ENCODE measurements at regions not wholly inside any gene's neighbourhood (a gene's known extent, or its start where the extent isn't known, plus 50 kb on each side); places are given as distances from the start of the nearest gene placed in this dataset.
A peak's percentile ranks its signal among the peaks of the same experiment; 100 is the strongest.

- Histone ChIP-seq H2BK15ac (ENCODE audit: low read length) (no peak overlapping the region), H3K4me3 (ENCODE audit: low read length in 2 of 2) (no peak overlapping the region), H3K18ac (ENCODE audit: low read length) (no peak overlapping the region), H3K27me3 (ENCODE audit: control insufficient read depth in 3 of 3, insufficient read depth in 3 of 3, low read depth in 1 of 3, low read length in 3 of 3) (no peaks in the 10 kb centered on the region), H2BK120ac (ENCODE audit: low read depth, low read length) (no peak overlapping the region), H3K4me1 (ENCODE audit: control insufficient read depth in 2 of 2, insufficient read depth in 1 of 2, low read depth in 1 of 2, low read length in 2 of 2) (peaks cover 0 to 2% of the 10 kb centered on the region in 2 donors), H3K4ac (ENCODE audit: low read length) (no peak overlapping the region), H3K79me1 (ENCODE audit: low read depth, low read length) (no peaks in the 10 kb centered on the region), H2BK5ac (ENCODE audit: low read length) (no peak overlapping the region), H3K9me3 (replicated peaks in 1 of 2; ENCODE audit: control insufficient read depth in 2 of 2, insufficient read depth in 1 of 2, low read depth in 1 of 2, low read length in 2 of 2) (peaks cover 3% of the 10 kb centered on the region in 2 donors), H2AFZ (ENCODE audit: low read length) (peak overlapping the region; percentile 40), H3K36me3 (replicated peaks in 1 of 2; ENCODE audit: control insufficient read depth in 2 of 2, insufficient read depth in 2 of 2, low read length in 2 of 2) (no peaks in the 10 kb centered on the region), H3K9ac (ENCODE audit: low read depth, low read length, poor library complexity) (no peak overlapping the region), H3K14ac (ENCODE audit: low read length) (no peak overlapping the region), H4K91ac (ENCODE audit: low read depth, low read length, poor library complexity) (no peak overlapping the region), H3K23ac (ENCODE audit: low read depth, low read length, poor library complexity) (no peak overlapping the region), H4K8ac (ENCODE audit: low read depth, low read length) (no peak overlapping the region), H3K27ac (replicated peaks; ENCODE audit: low read length) (no peak overlapping the region), H2AK5ac (ENCODE audit: low read depth, low read length) (no peak overlapping the region), H2BK12ac (ENCODE audit: low read length) (no peak overlapping the region), H3K4me2 (ENCODE audit: insufficient read depth, low read length, poor library complexity, severe bottlenecking) (no peak overlapping the region)
- no CpG with 5 or more reads among the region's 2 CpGs for WGBS, 2 donors (ENCODE audit: extremely low coverage in 2 of 2, insufficient read length in 2 of 2, insufficient replicate concordance in 1 of 2)
- no peak for DNase-seq (ENCODE audit: low spot score)
These were observed 181.1 kb upstream of the NABP1 start for GRCh38 chr2:191496838-191497237.

- Histone ChIP-seq H3K4me3 (ENCODE audit: low read length in 2 of 2) (no peak overlapping the region), H3K23ac (ENCODE audit: low read depth, low read length, poor library complexity) (no peak overlapping the region), H2BK120ac (ENCODE audit: low read depth, low read length) (no peak overlapping the region), H2BK5ac (ENCODE audit: low read length) (no peak overlapping the region), H2AFZ (ENCODE audit: low read length) (no peak overlapping the region), H3K9me3 (replicated peaks in 1 of 2; ENCODE audit: control insufficient read depth in 2 of 2, insufficient read depth in 1 of 2, low read depth in 1 of 2, low read length in 2 of 2) (peaks cover 3% of the 10 kb centered on the region in 2 donors), H3K4ac (ENCODE audit: low read length) (no peak overlapping the region), H3K27me3 (ENCODE audit: control insufficient read depth in 3 of 3, insufficient read depth in 3 of 3, low read depth in 1 of 3, low read length in 3 of 3) (no peaks in the 10 kb centered on the region), H3K79me1 (ENCODE audit: low read depth, low read length) (no peaks in the 10 kb centered on the region), H4K91ac (ENCODE audit: low read depth, low read length, poor library complexity) (no peak overlapping the region), H3K18ac (ENCODE audit: low read length) (no peak overlapping the region), H3K27ac (replicated peaks; ENCODE audit: low read length) (no peak overlapping the region), H2BK15ac (ENCODE audit: low read length) (no peak overlapping the region), H3K4me1 (ENCODE audit: control insufficient read depth in 2 of 2, insufficient read depth in 1 of 2, low read depth in 1 of 2, low read length in 2 of 2) (peaks cover 0 to 2% of the 10 kb centered on the region in 2 donors), H2AK5ac (ENCODE audit: low read depth, low read length) (no peak overlapping the region), H3K36me3 (replicated peaks in 1 of 2; ENCODE audit: control insufficient read depth in 2 of 2, insufficient read depth in 2 of 2, low read length in 2 of 2) (no peaks in the 10 kb centered on the region), H2BK12ac (ENCODE audit: low read length) (no peak overlapping the region), H3K14ac (ENCODE audit: low read length) (no peak overlapping the region), H3K9ac (ENCODE audit: low read depth, low read length, poor library complexity) (no peak overlapping the region), H4K8ac (ENCODE audit: low read depth, low read length) (no peak overlapping the region), H3K4me2 (ENCODE audit: insufficient read depth, low read length, poor library complexity, severe bottlenecking) (no peak overlapping the region)
- DNase-seq (ENCODE audit: low spot score), result no peak
- WGBS, 2 donors (ENCODE audit: extremely low coverage in 2 of 2, insufficient read length in 2 of 2, insufficient replicate concordance in 1 of 2), result no CpG with 5 or more reads among the region's 3 CpGs
These were observed 180.1 kb upstream of the NABP1 start for GRCh38 chr2:191497822-191498221.

- peaks cover 0 to 2% of the 10 kb centered on the region in 2 donors for H3K4me1 ChIP-seq (ENCODE audit: control insufficient read depth in 2 of 2, insufficient read depth in 1 of 2, low read depth in 1 of 2, low read length in 2 of 2)
- H2BK120ac ChIP-seq (ENCODE audit: low read depth, low read length), result no peak overlapping the region
- no peak overlapping the region for H2BK15ac ChIP-seq (ENCODE audit: low read length)
- no peaks in the 10 kb centered on the region for H3K79me1 ChIP-seq (ENCODE audit: low read depth, low read length)
- no peak overlapping the region for H2BK12ac ChIP-seq (ENCODE audit: low read length)
- no peaks in the 10 kb centered on the region for H3K36me3 ChIP-seq (replicated peaks in 1 of 2; ENCODE audit: control insufficient read depth in 2 of 2, insufficient read depth in 2 of 2, low read length in 2 of 2)
- no peak overlapping the region for H4K91ac ChIP-seq (ENCODE audit: low read depth, low read length, poor library complexity)
- DNase-seq (ENCODE audit: low spot score), result no peak
- no peak overlapping the region for H3K9ac ChIP-seq (ENCODE audit: low read depth, low read length, poor library complexity)
- no peak overlapping the region for H3K18ac ChIP-seq (ENCODE audit: low read length)
- H3K4me2 ChIP-seq (ENCODE audit: insufficient read depth, low read length, poor library complexity, severe bottlenecking), result no peak overlapping the region
- H3K27me3 ChIP-seq (ENCODE audit: control insufficient read depth in 3 of 3, insufficient read depth in 3 of 3, low read depth in 1 of 3, low read length in 3 of 3), result no peaks in the 10 kb centered on the region
- H3K4me3 ChIP-seq (ENCODE audit: low read length in 2 of 2), result no peak overlapping the region
- H3K14ac ChIP-seq (ENCODE audit: low read length), result no peak overlapping the region
- no peak overlapping the region for H2BK5ac ChIP-seq (ENCODE audit: low read length)
- no peaks in the 10 kb centered on the region for H3K9me3 ChIP-seq (replicated peaks in 1 of 2; ENCODE audit: control insufficient read depth in 2 of 2, insufficient read depth in 1 of 2, low read depth in 1 of 2, low read length in 2 of 2)
- no peak overlapping the region for H2AK5ac ChIP-seq (ENCODE audit: low read depth, low read length)
- no peak overlapping the region for H3K27ac ChIP-seq (replicated peaks; ENCODE audit: low read length)
- H3K4ac ChIP-seq (ENCODE audit: low read length), result no peak overlapping the region
- H4K8ac ChIP-seq (ENCODE audit: low read depth, low read length), result no peak overlapping the region
- no CpG with 5 or more reads among the region's 5 CpGs for WGBS, 2 donors (ENCODE audit: extremely low coverage in 2 of 2, insufficient read length in 2 of 2, insufficient replicate concordance in 1 of 2)
- no peak overlapping the region for H2AFZ ChIP-seq (ENCODE audit: low read length)
- no peak overlapping the region for H3K23ac ChIP-seq (ENCODE audit: low read depth, low read length, poor library complexity)
These were observed 178.9 kb upstream of the NABP1 start for GRCh38 chr2:191499050-191499449.

GRCh38 chr2:191499874-191500565 lies 177.9 kb upstream of the NABP1 start:
- Histone ChIP-seq H4K8ac (ENCODE audit: low read depth, low read length) (no peak overlapping the region), H3K23ac (ENCODE audit: low read depth, low read length, poor library complexity) (no peak overlapping the region), H3K27me3 (ENCODE audit: control insufficient read depth in 3 of 3, insufficient read depth in 3 of 3, low read depth in 1 of 3, low read length in 3 of 3) (no peaks in the 10 kb centered on the region), H2BK15ac (ENCODE audit: low read length) (no peak overlapping the region), H2BK120ac (ENCODE audit: low read depth, low read length) (no peak overlapping the region), H3K18ac (ENCODE audit: low read length) (peak overlapping the region; percentile 6), H2BK12ac (ENCODE audit: low read length) (no peak overlapping the region), H3K4me3 (ENCODE audit: low read length in 2 of 2) (no peak overlapping the region), H3K4me1 (ENCODE audit: control insufficient read depth in 2 of 2, insufficient read depth in 1 of 2, low read depth in 1 of 2, low read length in 2 of 2) (peaks cover 0 to 2% of the 10 kb centered on the region in 2 donors), H2AK5ac (ENCODE audit: low read depth, low read length) (no peak overlapping the region), H3K27ac (replicated peaks; ENCODE audit: low read length) (no peak overlapping the region), H3K4me2 (ENCODE audit: insufficient read depth, low read length, poor library complexity, severe bottlenecking) (no peak overlapping the region), H3K9ac (ENCODE audit: low read depth, low read length, poor library complexity) (no peak overlapping the region), H3K79me1 (ENCODE audit: low read depth, low read length) (no peaks in the 10 kb centered on the region), H3K9me3 (replicated peaks in 1 of 2; ENCODE audit: control insufficient read depth in 2 of 2, insufficient read depth in 1 of 2, low read depth in 1 of 2, low read length in 2 of 2) (no peaks in the 10 kb centered on the region), H3K4ac (ENCODE audit: low read length) (no peak overlapping the region), H3K36me3 (replicated peaks in 1 of 2; ENCODE audit: control insufficient read depth in 2 of 2, insufficient read depth in 2 of 2, low read length in 2 of 2) (no peaks in the 10 kb centered on the region), H4K91ac (ENCODE audit: low read depth, low read length, poor library complexity) (no peak overlapping the region), H2AFZ (ENCODE audit: low read length) (no peak overlapping the region), H3K14ac (ENCODE audit: low read length) (no peak overlapping the region), H2BK5ac (ENCODE audit: low read length) (no peak overlapping the region)
- no peak for DNase-seq (ENCODE audit: low spot score)
- WGBS, 2 donors (ENCODE audit: extremely low coverage in 2 of 2, insufficient read length in 2 of 2, insufficient replicate concordance in 1 of 2), result no CpG with 5 or more reads among the region's 9 CpGs
